ENCODE measurements at regions not wholly inside any gene's neighbourhood (a gene's known extent, or its start where the extent isn't known, plus 50 kb on each side); places are given as distances from the start of the nearest gene placed in this dataset.

- TF ChIP-seq POLR2AphosphoS5 (IDR thresholded peaks at IDR 0.05; ENCODE audit: borderline replicate concordance, low read depth, low read length) (no peak), EZH2 (IDR thresholded peaks at IDR 0.05) (no peak), FOXP2 (optimal IDR thresholded peaks at IDR 0.05; ENCODE audit: control extremely low read depth, extremely low read length, insufficient read depth) (no peak)
Measured at GRCh38 chrX:42988700-42989099, 210.7 kb upstream of the PPP1R2C start.

All from SK-N-MC (cell line).